Gastroesophageal sphincter (tissue), 4 donors: ENCODE measurements at regions not wholly inside any gene's neighbourhood (a gene's known extent, or its start where the extent isn't known, plus 50 kb on each side); places are given as distances from the start of the nearest gene placed in this dataset.

Experiments
- ATAC-seq: fragments of 150-250 bp; one replicate; pipeline ENCODE4 v1.9.1; 2016; ENCODE audit warnings: mild to moderate bottlenecking, moderate library complexity
- H3K27ac ChIP-seq, 4 donors: fragments of 200-600 bp; sonication (generic) in 3 of 4; 1 replicate in 3 of 4; 2 replicates in 1 of 4; pipeline ENCODE4 v1.5.1; 2016 to 2019
- H3K27me3 ChIP-seq: fragments of 200-600 bp; sonication (generic); one replicate; pipeline ENCODE4 v1.5.1; 2019
- H3K36me3 ChIP-seq, 2 donors: fragments of 200-600 bp; sonication (generic); one replicate each; pipeline ENCODE4 v1.5.1; 2019; ENCODE audit warnings: control low read depth in 1 of 2
- H3K4me1 ChIP-seq, 3 donors: fragments of 200-600 bp; sonication (generic); 1 replicate in 2 of 3; 2 replicates in 1 of 3; pipeline ENCODE4 v1.5.1; 2016 to 2019; ENCODE audit warnings: control low read depth in 2 of 3
- H3K4me3 ChIP-seq, 2 donors: fragments of 200-600 bp; sonication (generic); one replicate each; pipeline ENCODE4 v1.5.1; 2019; ENCODE audit warnings: mild to moderate bottlenecking in 1 of 2, moderate library complexity in 1 of 2
- H3K9me3 ChIP-seq, 3 donors: fragments of 200-600 bp; sonication (generic); one replicate each; pipeline ENCODE4 v1.5.1; 2017 to 2019; ENCODE audit warnings: control low read depth in 2 of 3
- EP300 ChIP-seq: sonication (generic); formaldehyde crosslinking; IDR thresholded peaks from one replicate; pipeline ENCODE4 v1.6.1; 2017; ENCODE audit warnings: antibody characterized with exemption, mild to moderate bottlenecking
- POLR2A ChIP-seq, 2 donors: fragments of 450-650 bp; IDR thresholded peaks; one replicate each; pipeline ENCODE4 v1.6.1; 2017; ENCODE audit warnings: antibody characterized with exemption in 2 of 2, mild to moderate bottlenecking in 2 of 2, moderate library complexity in 1 of 2
- POLR2AphosphoS5 ChIP-seq: sonication (generic); formaldehyde crosslinking; IDR thresholded peaks from one replicate; pipeline ENCODE4 v1.6.1; 2017; ENCODE audit warnings: antibody characterized with exemption
- WGBS, 2 donors: methylation state at CpG; one replicate each; pipeline ENCODE4 v1.1.5; 2018; ENCODE audit warnings: low coverage in 1 of 2; 5-methylcytosine and 5-hydroxymethylcytosine counted together
- TF ChIP-seq, protein P1 (sequence below), 4 experiments: fragments of 200-600 bp in 2 of 4; fragments of 450-650 bp in 2 of 4; sonication (generic) in 1 of 4; IDR thresholded peaks; one replicate each; pipeline ENCODE4 v1.5.1; 2017 to 2019; ENCODE audit warnings: antibody characterized with exemption in 4 of 4, mild to moderate bottlenecking in 2 of 4, moderate library complexity in 2 of 4

DNA sequence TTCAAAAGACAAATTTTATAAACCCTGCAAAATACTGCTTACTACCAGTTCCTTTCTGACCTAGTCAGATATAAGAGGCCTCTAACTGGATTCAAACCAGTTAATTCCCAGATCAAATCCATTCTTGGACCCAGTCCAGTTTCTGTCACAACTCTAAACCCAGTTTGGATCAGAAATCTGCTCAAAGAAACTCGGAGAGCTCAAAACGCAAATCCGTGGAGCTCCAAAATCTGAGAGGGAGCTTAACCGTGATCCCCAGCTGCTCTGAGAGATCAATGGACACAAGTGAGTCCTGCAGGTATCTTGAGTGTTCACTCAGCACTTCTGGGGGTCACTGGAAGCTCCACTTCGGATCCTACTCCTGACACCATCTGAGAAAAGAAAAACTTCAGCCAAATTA is 348.1 kb upstream of the PTGER4 start:
- H3K36me3 ChIP-seq = no peaks in the 10 kb centered on the region
- no peaks in the 10 kb centered on the region for H3K9me3 ChIP-seq
- ATAC-seq = no peak
- H3K27me3 ChIP-seq = no peaks in the 10 kb centered on the region
- no peaks in the 10 kb centered on the region for H3K4me1 ChIP-seq
- TF ChIP-seq POLR2A (IDR thresholded peaks at IDR 0.05) (no peak), POLR2AphosphoS5 (no peak), EP300 (no peak)
- TF ChIP-seq, protein P1, sequence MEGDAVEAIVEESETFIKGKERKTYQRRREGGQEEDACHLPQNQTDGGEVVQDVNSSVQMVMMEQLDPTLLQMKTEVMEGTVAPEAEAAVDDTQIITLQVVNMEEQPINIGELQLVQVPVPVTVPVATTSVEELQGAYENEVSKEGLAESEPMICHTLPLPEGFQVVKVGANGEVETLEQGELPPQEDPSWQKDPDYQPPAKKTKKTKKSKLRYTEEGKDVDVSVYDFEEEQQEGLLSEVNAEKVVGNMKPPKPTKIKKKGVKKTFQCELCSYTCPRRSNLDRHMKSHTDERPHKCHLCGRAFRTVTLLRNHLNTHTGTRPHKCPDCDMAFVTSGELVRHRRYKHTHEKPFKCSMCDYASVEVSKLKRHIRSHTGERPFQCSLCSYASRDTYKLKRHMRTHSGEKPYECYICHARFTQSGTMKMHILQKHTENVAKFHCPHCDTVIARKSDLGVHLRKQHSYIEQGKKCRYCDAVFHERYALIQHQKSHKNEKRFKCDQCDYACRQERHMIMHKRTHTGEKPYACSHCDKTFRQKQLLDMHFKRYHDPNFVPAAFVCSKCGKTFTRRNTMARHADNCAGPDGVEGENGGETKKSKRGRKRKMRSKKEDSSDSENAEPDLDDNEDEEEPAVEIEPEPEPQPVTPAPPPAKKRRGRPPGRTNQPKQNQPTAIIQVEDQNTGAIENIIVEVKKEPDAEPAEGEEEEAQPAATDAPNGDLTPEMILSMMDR (IDR thresholded peaks at IDR 0.05) = no peak
- no peak overlapping the region for H3K4me3 ChIP-seq
- H3K27ac ChIP-seq = no peak overlapping the region
- 40 to 55% methylated on average over 1 to 4 of the region's 5 CpGs for WGBS, 2 donors

DNA sequence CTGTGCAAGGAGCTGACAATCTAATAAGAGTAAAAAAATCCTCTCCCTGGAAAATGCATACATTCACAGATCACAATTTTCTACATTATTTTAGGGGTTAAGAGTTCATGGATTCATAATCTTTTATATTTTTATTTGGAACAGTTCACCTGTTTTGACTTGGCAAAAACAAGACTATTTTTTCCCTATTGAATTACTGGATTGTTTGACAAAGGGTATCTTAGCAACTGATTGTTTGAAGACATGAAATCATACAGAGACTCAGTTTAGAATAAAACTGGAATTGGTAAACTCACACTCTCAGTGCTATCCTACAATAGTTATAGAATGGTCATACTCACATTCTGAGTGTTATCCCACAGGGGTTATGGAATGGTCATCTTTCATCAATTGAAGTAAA is 358.2 kb upstream of the PTGER4 start:
- ATAC-seq = no peak
- Histone ChIP-seq H3K9me3 (no peaks in the 10 kb centered on the region), H3K27me3 (no peaks in the 10 kb centered on the region), H3K36me3 (no peaks in the 10 kb centered on the region), H3K27ac (no peak overlapping the region), H3K4me1 (no peaks in the 10 kb centered on the region), H3K4me3 (no peak overlapping the region)
- TF ChIP-seq, protein P1 (IDR thresholded peaks at IDR 0.05) = no peak
- TF ChIP-seq POLR2AphosphoS5 (no peak), EP300 (no peak), POLR2A (IDR thresholded peaks at IDR 0.05) (no peak)

DNA sequence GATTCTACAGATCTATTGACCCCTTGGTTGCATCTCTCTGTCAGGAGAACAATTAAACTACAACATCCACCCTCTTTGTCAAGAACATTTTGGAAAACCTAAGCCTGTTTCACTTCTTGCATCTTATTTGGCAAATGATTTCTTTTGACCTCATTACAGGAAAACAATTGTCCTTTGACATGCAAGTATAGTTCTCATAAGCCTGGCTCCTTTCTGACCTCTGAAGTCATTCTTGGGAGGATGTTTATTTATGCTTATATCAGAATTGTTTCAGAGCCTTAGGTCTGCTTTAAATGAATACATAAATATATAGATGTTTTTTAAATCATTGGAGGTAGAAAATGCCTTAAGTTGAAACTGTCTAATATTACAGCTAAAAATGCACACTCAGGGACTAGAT is 361.3 kb upstream of the PTGER4 start:
- Histone ChIP-seq H3K27ac (no peak overlapping the region), H3K4me3 (no peak overlapping the region), H3K4me1 (no peaks in the 10 kb centered on the region), H3K36me3 (no peaks in the 10 kb centered on the region), H3K9me3 (no peaks in the 10 kb centered on the region), H3K27me3 (no peaks in the 10 kb centered on the region)
- ATAC-seq = no peak
- no peak for TF ChIP-seq EP300
- no peak for TF ChIP-seq POLR2AphosphoS5
- TF ChIP-seq POLR2A (IDR thresholded peaks at IDR 0.05) = no peak
- TF ChIP-seq, protein P1 (IDR thresholded peaks at IDR 0.05) = no peak

DNA sequence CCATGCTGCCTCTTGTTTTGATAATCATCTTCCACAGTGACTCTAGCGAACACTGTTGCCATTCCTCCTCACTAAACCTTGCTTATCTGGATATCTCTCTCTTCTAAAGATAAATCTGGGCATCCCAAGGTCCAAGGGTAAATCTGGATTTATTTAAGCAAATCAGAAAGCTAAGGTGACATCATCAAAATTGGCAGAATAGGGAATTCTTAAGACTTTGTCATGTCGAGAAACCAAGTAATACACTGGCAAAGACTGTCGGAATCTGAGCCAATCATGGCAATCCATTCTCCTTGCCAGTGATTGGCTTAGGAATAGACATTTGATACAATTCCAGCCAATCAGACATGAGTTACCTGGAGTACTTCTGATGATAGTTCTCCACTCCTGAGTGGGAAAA is 362.7 kb upstream of the PTGER4 start:
- no peaks in the 10 kb centered on the region for H3K27me3 ChIP-seq
- no peak overlapping the region for H3K27ac ChIP-seq
- H3K4me3 ChIP-seq = no peak overlapping the region
- no peaks in the 10 kb centered on the region for H3K36me3 ChIP-seq
- H3K9me3 ChIP-seq = no peaks in the 10 kb centered on the region
- no peak for ATAC-seq
- no peaks in the 10 kb centered on the region for H3K4me1 ChIP-seq
- TF ChIP-seq, protein P1 (IDR thresholded peaks at IDR 0.05) = no peak
- TF ChIP-seq POLR2AphosphoS5 (no peak), POLR2A (IDR thresholded peaks at IDR 0.05) (no peak), EP300 (no peak)
- 79 to 80% methylated on average over 2 to 3 of the region's 3 CpGs for WGBS, 2 donors

DNA sequence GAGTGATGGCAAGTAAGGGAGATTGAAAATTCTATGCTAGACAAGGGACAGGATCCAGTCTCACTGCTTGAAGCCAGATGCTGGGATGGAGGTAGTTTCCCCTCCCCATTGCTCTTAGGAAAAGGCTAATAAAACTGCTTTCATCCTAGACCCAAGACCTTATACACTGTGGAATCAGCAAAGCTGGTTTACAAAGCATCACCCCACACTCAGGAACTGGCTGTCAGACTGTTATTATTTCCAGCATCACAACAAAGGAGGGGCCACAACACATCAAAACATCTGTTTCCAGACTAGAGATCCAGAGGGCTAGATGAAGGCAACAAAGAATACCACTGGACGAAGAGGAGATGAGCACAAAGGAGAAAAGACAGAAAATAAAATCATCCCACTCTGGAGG is 364.6 kb upstream of the PTGER4 start:
- no peak for TF ChIP-seq POLR2A (IDR thresholded peaks at IDR 0.05)
- TF ChIP-seq POLR2AphosphoS5 = no peak
- TF ChIP-seq, protein P1 (IDR thresholded peaks at IDR 0.05) = no peak
- TF ChIP-seq EP300 = no peak
- Histone ChIP-seq H3K4me1 (no peaks in the 10 kb centered on the region), H3K27ac (no peak overlapping the region), H3K27me3 (no peaks in the 10 kb centered on the region), H3K4me3 (no peak overlapping the region), H3K9me3 (no peaks in the 10 kb centered on the region), H3K36me3 (no peaks in the 10 kb centered on the region)
- ATAC-seq = no peak
- 25% methylated on average over 1 of the region's 1 CpG; no CpG with 5 or more reads in 1 of the 2 donors for WGBS, 2 donors
